ENCODE measurements at regions not wholly inside any gene's neighbourhood (a gene's known extent, or its start where the extent isn't known, plus 50 kb on each side); places are given as distances from the start of the nearest gene placed in this dataset.
"Not testable (repeated sequence)": the region's sequence is repeated elsewhere in the genome, so short reads cannot be mapped to it uniquely, and the experiment has no call there.

DNA sequence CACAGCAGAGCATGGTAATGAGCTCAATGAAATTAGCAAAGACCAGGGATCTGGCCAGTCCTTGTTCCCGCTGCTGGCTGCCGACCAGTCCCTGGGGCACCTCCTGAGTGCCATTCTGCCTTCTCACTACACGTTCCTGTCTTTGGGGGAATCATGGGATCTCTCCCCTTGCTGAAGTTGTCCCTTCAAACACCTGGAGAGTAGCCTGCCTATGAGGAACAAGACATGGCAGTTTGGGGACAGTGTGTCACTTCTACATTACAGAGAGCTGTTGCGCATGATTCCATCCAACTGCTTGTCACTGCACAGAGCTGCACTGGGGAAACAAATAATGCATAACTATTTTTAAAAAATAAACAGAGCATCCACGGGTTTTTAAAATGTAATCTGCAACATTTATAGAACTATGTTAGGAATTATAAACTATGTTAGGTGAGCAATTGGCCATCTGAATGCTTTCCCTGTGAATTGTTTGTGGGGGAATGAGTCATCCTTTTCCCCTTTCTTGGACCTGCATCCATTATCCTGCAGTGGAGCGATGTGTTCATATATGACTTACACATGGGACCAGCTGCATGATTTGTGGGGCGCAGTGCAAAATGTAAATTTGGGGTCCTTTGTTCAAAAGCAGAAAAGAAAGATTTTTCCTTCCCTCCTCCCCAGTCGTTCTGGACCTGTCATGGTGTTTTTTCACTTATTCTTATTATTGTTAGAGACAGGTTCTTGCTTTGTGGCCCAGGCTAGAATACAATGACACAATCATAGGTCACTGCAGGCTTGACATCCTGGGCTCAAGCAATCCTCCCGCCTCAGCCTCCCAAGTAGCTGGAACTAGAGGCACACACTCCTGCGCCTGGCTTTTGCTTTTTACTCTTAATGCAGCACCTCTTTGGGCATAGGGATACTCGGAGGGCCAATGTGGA is 115.0 kb upstream of the TBL1X start:
- DNase-seq, result no peak

DNA sequence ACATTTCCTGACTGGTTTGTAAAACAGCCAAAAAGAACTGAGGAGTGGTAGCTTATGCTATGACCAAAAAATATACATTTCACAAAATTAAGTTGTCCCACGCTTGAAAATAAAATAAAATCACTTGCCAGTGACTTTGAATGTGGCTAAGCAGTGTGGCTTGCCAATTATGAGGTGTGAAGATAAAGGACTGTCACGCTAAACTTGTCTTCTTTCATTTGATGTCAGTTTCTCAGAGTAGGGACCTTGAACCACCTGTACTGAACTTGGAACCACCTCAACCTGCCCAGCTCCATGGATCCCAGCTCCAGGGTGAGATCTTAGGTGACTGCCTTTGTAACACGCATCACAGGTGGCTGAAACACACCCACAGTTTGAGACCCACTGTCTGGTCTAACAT is 113.7 kb upstream of the TBL1X start:
- DNase-seq, result no peak

DNA sequence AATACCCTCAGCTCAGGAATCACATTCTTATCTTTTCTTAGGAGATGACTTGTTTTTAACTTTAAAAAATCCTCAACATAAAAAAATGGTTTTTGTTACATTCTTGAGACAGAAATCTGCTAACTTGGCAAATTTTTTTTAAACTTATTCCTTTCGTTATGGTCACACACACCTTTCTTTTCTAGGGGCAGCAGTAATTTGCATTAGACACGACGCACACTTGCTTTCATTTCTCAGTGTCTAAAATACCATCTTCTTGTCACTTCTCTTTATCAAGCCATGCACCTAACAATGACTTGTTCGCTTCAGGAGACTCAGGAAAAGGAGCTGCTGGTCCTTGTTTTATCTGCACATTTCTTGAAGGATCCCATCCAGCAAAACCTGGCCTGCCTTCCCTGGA is 112.6 kb upstream of the TBL1X start:
- no peak for DNase-seq

DNA sequence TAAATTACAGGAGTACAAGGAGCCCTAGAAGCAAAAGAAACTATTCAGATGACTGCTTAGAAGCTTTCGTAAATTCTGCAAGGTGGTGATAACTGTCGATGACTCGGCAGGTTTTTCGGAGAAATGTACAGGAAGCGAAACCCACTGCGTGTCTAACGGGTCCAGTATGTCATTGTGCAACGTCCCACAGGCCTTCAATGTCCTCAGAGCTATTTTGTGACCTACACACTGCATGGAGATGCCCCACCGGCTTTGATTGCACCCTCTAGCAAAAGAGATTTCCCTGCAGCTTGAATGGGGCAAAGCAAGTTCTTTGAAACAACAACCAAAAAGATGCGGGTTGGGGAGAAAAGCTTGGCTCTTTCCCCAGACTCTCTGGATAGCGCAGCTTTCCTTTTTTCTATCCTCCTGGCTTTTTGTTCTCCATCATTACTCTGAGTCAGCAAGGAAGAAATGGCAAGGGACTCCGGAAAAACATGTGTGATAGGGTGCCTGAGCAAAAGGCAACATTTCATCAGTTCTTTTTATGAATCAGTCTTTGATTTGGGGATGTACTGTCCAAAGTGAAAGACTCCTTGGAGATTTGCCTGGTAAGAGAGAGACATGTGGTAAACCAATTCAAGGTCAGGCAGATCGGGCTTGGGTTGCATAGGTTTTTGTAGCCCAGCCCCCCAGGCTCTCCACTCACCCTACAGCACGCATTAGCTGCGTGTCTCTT is 112.0 kb upstream of the TBL1X start:
- DNase-seq, result no peak

DNA sequence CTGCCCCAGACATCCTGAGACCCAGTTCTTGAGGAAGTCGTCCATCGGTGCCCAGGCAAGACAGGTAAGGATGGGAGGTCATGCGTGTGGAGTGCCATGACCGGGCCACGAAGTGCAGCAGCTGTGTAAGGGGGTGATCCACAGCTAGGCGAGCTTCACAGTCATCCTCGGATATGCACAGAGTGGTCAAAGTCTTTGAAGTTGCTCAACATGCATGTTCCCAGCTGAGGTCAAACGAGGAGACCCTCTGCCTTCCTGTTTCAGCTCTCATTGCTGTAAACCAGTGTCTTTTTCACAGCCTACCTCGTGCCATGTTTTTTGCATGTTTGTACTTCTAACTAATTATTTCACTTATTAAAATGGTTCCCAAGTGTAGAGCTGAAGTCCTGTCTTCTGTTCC is 109.9 kb upstream of the TBL1X start:
- DNase-seq, result no peak

DNA sequence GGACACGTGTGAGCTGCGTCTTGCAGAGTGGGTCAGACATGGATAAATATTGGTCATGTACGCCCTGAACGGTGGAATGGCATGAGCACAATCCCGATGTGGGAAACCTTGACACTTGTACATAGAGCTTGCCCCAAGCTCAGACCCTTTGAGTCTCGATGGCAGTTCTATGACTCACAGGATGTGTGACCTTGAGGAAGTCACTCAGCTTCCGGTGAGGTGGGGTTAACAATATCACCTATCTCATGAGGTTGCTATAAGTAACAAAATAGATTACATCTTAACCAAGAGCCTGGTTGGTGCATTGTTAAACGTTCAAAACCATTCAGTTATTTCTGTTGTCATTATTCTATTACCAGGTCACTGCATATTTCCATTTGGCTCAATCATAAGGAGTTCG is 109.1 kb upstream of the TBL1X start:
- no peak for DNase-seq

DNA sequence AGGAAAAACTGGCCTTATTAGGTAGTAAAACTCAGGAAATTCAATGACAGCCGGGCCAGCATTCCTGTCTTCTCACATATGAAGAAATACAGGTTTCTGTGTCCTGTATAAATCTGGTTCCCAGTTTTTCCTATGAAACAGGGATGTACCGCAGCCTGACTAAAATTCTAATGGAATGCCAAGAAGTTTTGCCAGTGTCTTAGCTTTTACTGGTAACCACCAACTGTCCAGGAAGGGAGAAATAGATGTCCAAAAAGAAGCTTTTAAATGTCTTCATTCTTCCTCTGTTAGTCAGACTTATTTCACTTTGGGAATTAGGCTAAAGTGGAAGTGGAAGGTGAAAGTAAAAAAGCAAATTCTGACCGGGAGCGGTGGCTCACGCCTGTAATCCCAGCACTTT is 108.0 kb upstream of the TBL1X start:
- DNase-seq, result no peak

GRCh38 chrX:9357518-9358114 is 107.2 kb upstream of the TBL1X start:
- no peak for DNase-seq

DNA sequence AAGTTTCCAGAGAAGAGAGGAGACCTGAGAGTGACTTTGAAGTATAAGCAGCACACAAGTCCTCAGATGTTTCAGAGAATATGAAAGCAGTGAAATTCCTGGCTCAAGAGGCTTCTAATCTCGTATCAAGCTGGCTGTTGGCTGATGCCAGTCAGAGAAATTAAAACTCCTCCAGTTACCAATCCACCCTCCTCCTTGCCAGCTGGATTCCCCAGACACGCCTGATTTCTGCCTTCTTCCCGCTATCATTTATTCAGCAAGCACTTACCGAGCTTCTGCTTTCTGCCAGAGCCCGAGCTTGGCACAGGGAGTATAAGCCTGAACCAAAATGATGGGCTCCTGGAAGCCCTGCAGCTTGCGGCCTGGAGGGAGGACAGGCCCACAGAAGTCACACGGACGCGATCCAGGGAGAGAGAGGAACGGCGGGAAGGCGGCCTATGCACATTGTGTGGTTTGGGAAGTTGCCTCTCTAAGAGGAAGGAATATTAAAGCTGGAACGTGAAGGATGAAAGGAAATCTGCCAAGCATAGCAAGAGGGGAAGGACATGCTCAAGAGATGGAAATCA is 102.4 kb upstream of the TBL1X start:
- no peak for DNase-seq

DNA sequence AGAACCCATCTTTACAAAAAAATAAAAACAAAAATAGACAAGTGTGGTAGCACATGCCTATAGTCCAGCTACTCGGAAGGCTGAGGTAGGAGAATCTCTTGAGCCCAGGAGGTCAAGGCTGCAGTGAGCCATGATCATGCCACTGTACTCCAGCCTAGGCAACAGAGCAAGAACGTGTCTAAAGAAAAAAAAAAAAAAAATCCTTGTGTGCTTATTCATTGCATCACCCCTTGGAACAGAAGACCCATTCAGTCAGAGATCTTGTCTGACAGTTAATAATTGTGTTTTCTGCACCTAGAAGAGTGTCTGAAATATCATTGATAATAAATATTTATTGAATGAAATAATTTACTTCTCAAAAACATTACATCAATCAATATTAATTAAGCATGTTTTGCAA is 97.4 kb upstream of the TBL1X start:
- DNase-seq, result no peak

DNA sequence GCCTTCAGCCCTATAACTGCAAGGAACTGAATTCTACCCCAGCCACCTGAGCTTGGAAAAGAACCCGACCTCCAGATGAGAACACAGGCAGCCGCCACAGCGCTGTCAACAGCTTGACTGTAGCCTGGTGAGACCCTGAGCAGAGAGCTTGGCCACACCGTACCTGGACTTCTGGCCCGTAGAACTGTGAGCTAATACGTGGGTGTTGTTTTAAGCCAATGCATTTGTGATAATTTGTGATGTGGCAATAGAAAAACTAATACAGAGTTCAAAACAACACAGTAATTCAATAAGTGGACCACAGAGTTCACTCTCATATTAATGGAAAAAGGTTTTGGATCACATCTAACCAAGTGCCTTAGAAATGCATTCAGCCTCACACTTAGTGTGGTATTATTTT is 96.6 kb upstream of the TBL1X start:
- no peak for DNase-seq

DNA sequence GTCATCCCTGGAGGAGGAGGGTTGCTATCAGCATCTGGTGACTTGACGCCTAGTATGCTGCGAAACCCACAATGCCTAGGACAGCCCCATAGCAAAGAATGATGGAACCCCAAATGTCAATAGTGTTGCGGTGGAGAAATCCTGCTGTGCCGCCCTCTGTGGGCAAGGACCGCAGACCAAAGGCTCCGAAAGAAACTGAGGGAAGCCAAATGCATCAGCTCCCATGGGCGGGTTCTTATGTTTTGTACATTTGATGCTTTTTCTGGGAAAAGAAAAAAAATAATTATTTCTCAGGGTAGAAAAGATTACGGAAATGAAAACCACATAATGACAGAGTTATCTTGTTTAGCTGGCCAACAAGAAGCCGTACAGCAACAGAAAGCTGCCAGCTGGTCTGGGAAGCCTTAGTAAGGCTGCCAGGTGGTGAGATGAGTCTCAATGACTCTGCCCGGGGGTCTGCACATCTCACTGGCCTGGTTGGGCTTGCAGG is 95.0 kb upstream of the TBL1X start:
- no peak for DNase-seq

DNA sequence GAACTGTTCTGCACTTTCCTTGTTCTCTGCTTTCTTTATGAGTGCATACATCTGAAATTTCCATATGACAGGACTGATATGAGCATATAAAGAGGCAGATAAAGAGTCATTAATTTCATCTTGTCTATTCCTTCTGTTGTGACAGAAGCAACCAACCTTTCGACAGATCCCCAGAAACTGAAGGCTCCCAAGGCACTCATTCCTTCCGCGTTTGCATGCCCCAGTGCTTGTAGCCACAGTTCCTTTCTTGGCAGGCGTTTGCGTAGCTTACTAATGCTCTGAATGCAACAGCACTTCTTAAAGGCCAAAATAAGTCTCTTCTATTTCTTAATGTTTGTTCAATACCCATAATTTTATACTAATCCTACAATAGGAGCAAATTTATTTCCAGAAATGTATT is 94.0 kb upstream of the TBL1X start:
- DNase-seq, result no peak

DNA sequence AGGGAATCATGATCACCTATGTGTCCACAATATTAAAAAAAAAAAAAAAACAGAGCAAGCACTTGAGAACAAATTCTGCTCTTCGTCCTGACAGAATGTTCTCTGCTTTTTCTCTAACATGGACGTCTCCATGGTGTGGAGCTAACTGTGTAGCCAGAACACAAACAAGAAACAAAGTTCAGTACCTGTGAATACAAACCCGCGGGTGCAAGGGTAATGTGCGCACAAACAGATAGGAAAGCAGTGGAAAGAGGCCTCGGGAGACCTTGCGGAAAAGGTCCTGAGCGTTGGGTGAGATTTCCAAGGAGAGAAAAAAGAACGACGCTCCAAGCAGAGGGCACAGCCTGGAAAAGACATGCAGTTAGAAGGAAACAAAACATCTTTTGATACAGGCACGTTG is 92.0 kb upstream of the TBL1X start:
- no peak for DNase-seq

GRCh38 chrX:9373789-9374188 is 91.1 kb upstream of the TBL1X start:
- no peak for DNase-seq

DNA sequence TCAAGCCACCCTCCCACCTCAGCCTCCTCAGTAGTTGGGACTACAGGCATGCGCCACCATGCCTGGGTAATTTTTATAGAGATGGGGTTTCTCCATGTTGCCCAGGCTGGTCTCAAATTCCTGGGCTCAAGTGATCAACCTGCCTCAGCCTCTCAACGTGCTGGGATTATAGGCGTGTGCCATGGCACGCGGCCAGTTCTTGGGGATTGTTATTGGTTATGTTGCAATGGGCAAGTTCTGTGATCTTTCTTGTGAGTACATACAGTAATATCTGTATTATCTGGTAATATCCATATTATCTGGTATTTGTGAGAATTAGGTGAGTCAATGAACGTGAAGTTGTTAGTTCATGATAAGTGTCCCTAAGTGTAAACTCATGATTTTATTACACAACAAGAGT is 90.3 kb upstream of the TBL1X start:
- no peak for DNase-seq

DNA sequence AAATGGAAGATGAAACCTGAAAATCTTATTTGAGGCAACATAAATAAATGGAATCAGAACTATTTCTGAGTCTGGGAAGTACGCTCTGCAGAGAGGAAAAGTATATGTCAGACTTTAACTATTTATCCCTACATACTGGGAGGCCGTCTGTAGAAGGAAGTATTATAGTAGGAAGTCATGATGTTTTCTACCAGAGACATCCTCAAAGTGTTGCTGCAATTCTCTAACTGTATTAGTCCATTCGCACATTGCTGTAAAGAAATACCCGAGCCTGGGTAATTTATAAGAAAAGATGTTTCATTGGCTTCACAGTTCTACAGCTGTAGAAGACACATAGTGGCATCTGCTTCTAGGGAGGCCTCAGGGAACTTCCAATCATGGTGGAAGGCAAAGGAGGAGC is 88.7 kb upstream of the TBL1X start:
- DNase-seq, result no peak

DNA sequence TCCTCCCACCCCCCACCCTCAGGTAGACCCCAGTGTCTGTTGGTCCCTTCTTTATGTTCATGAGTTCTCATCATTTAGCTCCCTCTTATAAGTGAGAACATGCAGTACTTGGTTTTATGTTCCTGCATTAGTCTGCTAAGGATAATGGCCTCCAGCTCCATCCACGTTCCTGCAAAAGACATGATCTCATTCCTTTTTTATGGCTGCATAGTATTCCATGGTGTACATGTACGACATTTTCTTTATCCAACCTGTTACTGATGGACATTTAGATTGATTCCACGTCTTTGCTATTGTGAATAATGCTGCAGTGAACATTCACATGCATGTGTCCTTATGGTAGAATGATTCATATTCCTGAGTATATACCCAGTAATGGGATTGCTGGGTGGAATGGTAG is 87.6 kb upstream of the TBL1X start:
- DNase-seq, result not testable (repeated sequence)

DNA sequence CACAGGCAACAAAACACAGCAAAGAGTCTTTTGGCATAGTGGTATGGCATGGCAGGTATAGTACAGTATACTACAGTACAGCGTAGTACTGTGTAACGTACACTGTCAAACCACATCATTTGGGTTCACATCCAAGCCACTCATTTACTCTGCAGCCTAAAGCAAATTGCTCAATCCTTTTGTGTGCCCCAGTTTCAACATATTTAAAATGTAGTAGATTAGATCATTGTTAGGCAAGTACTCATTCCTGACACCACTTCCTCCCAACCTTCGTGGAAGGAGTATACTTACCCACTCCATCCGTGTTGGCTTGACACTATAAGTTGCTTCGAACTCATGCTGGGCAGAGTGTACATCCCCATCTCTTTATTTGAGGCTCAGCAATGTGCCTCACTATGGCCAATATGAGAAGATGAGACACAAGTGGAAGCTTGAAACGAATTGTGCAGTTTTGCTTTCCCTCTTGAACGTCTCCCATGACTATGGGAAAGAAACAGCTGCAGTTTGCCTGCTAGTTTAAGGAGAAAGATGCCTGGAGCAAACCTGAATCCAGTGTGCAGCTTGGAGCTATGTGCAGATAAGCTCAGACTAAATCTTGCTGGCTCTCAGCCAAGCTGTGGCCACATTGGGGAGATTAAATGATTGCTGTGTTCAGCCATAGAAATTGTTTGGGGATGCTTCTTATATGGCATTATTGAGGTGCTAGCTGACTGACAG is 85.7 kb upstream of the TBL1X start:
- no peak for DNase-seq

GRCh38 chrX:9379697-9380551 is 84.9 kb upstream of the TBL1X start:
- no peak for DNase-seq

GRCh38 chrX:9383655-9384054 is 81.2 kb upstream of the TBL1X start:
- DNase-seq, result no peak

DNA sequence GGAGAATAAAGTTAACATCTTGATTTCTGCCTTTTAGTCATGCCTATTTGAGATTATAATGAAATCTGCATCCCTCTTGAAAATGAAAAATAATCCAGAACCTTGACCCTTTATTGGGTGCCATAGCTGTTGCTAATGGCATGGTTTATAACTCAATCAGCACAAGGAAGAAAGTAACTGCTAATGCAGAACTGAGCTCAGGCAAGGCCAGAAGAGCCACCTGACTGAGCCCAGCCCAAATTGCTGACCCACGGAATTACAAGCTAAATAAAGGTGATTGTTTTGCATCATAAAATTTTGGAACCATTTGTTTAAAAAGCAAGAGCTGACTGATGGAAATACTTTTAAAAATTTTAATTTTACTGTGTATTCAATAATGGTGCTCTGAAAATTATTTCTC is 76.4 kb upstream of the TBL1X start:
- no peak for DNase-seq

Data from NCI-H1105 (cell line).